GM12864 (cell line): ENCODE measurements at regions not wholly inside any gene's neighbourhood (a gene's known extent, or its start where the extent isn't known, plus 50 kb on each side); places are given as distances from the start of the nearest gene placed in this dataset.

ENCODE experiments used
- DNase-seq: peaks from one replicate; pipeline ENCODE4 v3.0.0-alpha.2; 2011; ENCODE audit warnings: low read depth
- H3K4me3 ChIP-seq: 2 replicates; pipeline ENCODE4 v1.5.1; 2011; ENCODE audit warnings: mild to moderate bottlenecking, low read depth, low read length, control low read depth
- TF ChIP-seq, protein P1 (sequence below): IDR thresholded peaks from 2 replicates; pipeline ENCODE4 v1.5.1; 2011; ENCODE audit warnings: low read depth, mild to moderate bottlenecking, moderate library complexity, low read length, control low read depth, inconsistent platforms; ENCODE audit errors: missing control alignments

DNA sequence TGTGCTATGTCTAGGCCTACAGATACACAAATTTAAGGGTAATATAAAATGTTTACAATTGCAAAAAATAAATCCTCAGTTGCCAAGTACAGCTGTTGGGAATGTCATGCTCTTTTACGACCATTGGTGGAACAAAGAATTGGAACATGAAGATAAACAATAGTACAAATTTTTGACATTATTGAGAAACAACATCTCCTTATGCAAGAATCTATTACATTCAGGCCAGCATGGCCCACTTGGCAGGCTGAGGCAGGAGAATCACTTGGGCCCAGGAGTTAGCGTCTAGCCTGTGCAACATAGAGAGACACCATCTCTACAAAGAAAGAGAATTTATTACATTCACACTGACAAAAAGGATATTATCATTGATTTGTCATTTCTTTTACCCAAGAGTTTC lies 135.9 kb upstream of the NTF3 start:
- no peak overlapping the region for H3K4me3 ChIP-seq
- no peak for DNase-seq
- TF ChIP-seq, protein P1, sequence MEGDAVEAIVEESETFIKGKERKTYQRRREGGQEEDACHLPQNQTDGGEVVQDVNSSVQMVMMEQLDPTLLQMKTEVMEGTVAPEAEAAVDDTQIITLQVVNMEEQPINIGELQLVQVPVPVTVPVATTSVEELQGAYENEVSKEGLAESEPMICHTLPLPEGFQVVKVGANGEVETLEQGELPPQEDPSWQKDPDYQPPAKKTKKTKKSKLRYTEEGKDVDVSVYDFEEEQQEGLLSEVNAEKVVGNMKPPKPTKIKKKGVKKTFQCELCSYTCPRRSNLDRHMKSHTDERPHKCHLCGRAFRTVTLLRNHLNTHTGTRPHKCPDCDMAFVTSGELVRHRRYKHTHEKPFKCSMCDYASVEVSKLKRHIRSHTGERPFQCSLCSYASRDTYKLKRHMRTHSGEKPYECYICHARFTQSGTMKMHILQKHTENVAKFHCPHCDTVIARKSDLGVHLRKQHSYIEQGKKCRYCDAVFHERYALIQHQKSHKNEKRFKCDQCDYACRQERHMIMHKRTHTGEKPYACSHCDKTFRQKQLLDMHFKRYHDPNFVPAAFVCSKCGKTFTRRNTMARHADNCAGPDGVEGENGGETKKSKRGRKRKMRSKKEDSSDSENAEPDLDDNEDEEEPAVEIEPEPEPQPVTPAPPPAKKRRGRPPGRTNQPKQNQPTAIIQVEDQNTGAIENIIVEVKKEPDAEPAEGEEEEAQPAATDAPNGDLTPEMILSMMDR: no peak

DNA sequence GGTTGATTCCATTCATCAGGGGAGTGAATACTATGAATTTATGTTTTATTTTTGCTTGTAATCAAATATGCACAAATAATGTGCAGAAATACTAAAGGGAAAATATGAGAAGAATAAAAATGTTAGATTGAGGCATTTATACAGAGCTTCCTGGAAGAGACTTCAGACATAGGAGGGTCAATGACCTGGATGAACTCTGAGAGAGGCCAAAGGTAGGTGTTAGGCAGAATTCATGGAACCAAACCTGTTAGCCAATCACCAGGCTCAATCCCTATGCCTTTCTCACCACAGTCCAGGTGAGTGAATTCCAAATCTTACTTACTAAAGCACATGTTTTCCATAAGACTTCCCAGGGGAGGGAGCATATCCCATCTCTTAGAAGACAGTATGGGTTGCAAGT lies 130.4 kb upstream of the NTF3 start:
- TF ChIP-seq, protein P1: no peak
- no peak for DNase-seq
- no peak overlapping the region for H3K4me3 ChIP-seq

DNA sequence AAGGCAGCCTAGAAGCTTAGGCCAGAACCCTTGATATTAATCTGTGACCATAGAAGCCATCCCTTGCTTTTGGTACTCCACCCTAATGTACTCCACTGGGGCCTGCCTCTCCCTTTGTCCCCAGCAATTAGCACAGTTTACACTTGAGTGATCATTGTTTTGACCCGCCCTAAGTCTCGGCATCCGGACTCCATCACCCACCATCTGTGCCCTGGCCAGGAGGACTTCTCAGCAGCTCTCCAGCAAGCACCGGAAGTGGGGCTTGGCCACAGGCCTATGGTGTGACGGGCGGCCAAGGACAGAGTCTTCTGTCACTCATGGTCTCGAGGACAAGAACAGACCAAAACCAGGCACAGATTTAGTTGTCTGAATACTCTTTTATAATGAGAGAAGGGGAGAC lies 126.5 kb upstream of the NTF3 start:
- DNase-seq: no peak
- TF ChIP-seq, protein P1: no peak
- no peak overlapping the region for H3K4me3 ChIP-seq

DNA sequence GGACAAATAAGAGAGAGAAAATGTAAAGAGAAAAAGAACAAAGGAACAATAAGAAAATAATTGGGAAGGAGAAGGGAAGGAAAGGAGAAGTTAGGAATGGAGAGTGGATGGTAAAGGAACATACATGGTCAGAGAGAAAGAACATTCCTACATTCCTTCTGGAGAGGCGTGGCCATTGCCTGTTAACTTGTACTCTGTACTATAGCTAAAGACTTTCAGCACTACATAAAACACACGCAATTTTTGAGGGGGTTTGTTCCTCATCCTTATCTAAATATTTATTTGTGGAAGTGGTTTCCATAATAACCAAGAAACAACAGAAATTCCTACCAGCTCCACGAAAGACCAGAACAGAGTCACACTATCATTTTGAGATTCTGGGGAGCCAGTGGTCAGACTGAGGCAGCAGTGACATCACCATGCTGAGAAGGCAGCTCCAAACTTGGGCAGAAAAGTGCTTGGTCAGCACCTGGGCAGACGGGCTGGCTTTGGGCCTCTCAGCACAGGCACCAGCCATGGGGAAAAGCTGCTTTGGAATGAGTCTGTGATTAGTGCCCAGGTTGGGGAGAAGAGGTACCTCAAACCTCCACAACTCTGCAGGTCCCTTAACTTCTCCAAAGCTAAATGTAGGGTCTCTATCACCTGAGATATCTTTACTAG lies 125.9 kb upstream of the NTF3 start:
- H3K4me3 ChIP-seq: no peak overlapping the region
- DNase-seq: no peak
- TF ChIP-seq, protein P1: no peak

DNA sequence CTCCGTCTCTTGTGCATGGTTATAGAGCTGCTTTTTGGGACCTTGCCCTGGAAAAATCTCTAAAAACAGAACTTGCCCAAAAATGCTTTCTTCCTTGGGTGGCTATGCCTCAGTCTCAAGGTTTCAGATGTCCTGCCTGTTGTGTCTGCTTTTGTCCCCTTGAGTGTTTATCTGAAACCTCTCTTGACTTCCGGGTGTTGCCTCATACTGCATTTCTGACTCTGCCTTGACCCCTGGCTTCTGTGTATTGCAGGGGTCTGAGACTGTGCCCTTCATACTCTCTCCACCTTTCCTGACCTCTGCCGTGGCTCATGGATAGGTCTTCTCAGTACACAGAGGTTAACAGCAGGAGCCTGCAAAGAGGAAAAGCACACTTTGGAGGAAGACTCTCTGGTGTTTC lies 124.8 kb upstream of the NTF3 start:
- H3K4me3 ChIP-seq: no peak overlapping the region
- TF ChIP-seq, protein P1: no peak

DNA sequence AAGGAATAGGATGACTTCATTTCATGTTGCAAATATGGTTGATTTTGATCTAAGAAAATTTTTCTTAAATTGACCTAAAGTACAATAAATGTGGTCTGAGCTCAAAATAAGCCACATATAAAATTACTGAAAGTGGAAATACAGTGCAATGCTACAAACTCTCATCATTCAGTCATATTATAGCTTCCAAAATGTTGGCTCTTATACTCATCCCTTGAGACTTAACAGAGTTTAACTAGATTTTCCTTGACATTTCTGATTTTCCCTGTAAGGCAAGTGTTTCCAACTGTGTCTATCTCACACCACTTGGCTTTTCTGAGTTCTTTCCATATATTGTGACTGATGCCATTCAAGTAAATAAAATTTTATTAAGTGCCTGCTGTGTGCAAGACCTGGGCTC lies 123.7 kb upstream of the NTF3 start:
- H3K4me3 ChIP-seq: no peak overlapping the region
- DNase-seq: no peak

More for the DNA sequence above, 124.8 kb upstream of the NTF3 start:
- DNase-seq: no peak

More for the DNA sequence above, 123.7 kb upstream of the NTF3 start:
- TF ChIP-seq, protein P1: no peak
